CD4-positive, CD25-positive, alpha-beta regulatory T cell (primary cell): ENCODE measurements at regions not wholly inside any gene's neighbourhood (a gene's known extent, or its start where the extent isn't known, plus 50 kb on each side); places are given as distances from the start of the nearest gene placed in this dataset.
"Not testable (repeated sequence)": the region's sequence is repeated elsewhere in the genome, so short reads cannot be mapped to it uniquely, and the experiment has no call there.

Experiments
- ATAC-seq, 2 donors: fragments of 150-1000 bp; cut with Tn5 transposase; one replicate each; pipeline ENCODE4 v1.10.0; 2021; ENCODE audit warnings: low read depth in 2 of 2, moderate number of reproducible peaks in 2 of 2, moderate library complexity in 1 of 2
- DNase-seq, 3 donors: peaks; one replicate each; pipeline versions ENCODE4 v3.0.0 to v3.0.0-alpha.2; 2012 to 2022; ENCODE audit warnings: mixed read lengths in 1 of 3
- H3K27ac ChIP-seq: one replicate; pipeline ENCODE4 v1.7.0; 2013; ENCODE audit warnings: mild to moderate bottlenecking, low read length; ENCODE audit not compliant: insufficient read depth, poor library complexity, severe bottlenecking
- H3K27me3 ChIP-seq: one replicate; pipeline ENCODE4 v1.7.0; 2013; ENCODE audit warnings: low read length; ENCODE audit not compliant: control insufficient read depth, insufficient read depth
- H3K36me3 ChIP-seq: one replicate; pipeline ENCODE4 v1.7.0; 2013; ENCODE audit warnings: mild to moderate bottlenecking, low read length, moderate library complexity; ENCODE audit not compliant: control insufficient read depth, insufficient read depth
- H3K4me1 ChIP-seq: 2 replicates; pipeline ENCODE4 v1.7.0; 2013; ENCODE audit warnings: mild to moderate bottlenecking, low read length; ENCODE audit not compliant: insufficient read depth, control insufficient read depth, poor library complexity, severe bottlenecking
- H3K4me3 ChIP-seq: one replicate; pipeline ENCODE4 v1.7.0; 2013; ENCODE audit warnings: low read depth, mild to moderate bottlenecking, low read length, moderate library complexity
- H3K9me3 ChIP-seq, 2 experiments: 1 replicate in 1 of 2; 2 replicates in 1 of 2; pipeline ENCODE4 v1.7.0; 2013; ENCODE audit warnings: low read length in 2 of 2, mild to moderate bottlenecking in 1 of 2, moderate library complexity in 1 of 2; ENCODE audit not compliant: control insufficient read depth in 2 of 2
- H3K27ac Mint-ChIP-seq, 3 donors: one replicate each; pipeline ENCODE4 v1.8.0; 2020 to 2022; ENCODE audit warnings: mild to moderate bottlenecking in 3 of 3, mixed read lengths in 3 of 3, moderate library complexity in 2 of 3
- H3K27me3 Mint-ChIP-seq: one replicate; pipeline ENCODE4 v1.8.0; 2022; ENCODE audit warnings: mild to moderate bottlenecking, mixed read lengths
- H3K36me3 Mint-ChIP-seq: one replicate; pipeline ENCODE4 v1.8.0; 2020; ENCODE audit warnings: mixed read lengths
- H3K4me1 Mint-ChIP-seq, 4 donors: one replicate each; pipeline ENCODE4 v1.8.0; 2020 to 2022; ENCODE audit warnings: mixed read lengths in 4 of 4, mild to moderate bottlenecking in 1 of 4
- H3K4me3 Mint-ChIP-seq, 4 donors: one replicate each; pipeline ENCODE4 v1.8.0; 2020 to 2022; ENCODE audit warnings: mild to moderate bottlenecking in 4 of 4, mixed read lengths in 4 of 4, moderate library complexity in 3 of 4
- H3K9me3 Mint-ChIP-seq, 7 donors: one replicate each; pipeline ENCODE4 v1.8.0; 2020 to 2022; ENCODE audit warnings: mixed read lengths in 7 of 7, mild to moderate bottlenecking in 3 of 7, moderate library complexity in 2 of 7

GRCh38 chr7:19560111-19560883 lies 148.5 kb downstream of the POLR1F start:
- ATAC-seq: no peak
- H3K4me3 ChIP-seq: no peak overlapping the region
- H3K4me1 Mint-ChIP-seq: no peaks in the 10 kb centered on the region
- H3K27me3 ChIP-seq: no peaks in the 10 kb centered on the region
- H3K36me3 Mint-ChIP-seq: no peaks in the 10 kb centered on the region
- H3K27me3 Mint-ChIP-seq: no peaks in the 10 kb centered on the region
- no peak overlapping the region for H3K27ac Mint-ChIP-seq
- peaks cover 0 to 5% (median 3%) of the 10 kb centered on the region in 7 donors for H3K9me3 Mint-ChIP-seq
- no peaks in the 10 kb centered on the region for H3K36me3 ChIP-seq
- H3K4me1 ChIP-seq: no peaks in the 10 kb centered on the region
- no peak overlapping the region for H3K4me3 Mint-ChIP-seq
- DNase-seq: no peak
- H3K27ac ChIP-seq: no peak overlapping the region
- H3K9me3 ChIP-seq: no peaks in the 10 kb centered on the region

GRCh38 chr7:19558527-19558926 lies 150.3 kb downstream of the POLR1F start:
- Mint-ChIP-seq H3K4me1 (no peaks in the 10 kb centered on the region), H3K4me3 (no peak overlapping the region), H3K27me3 (no peaks in the 10 kb centered on the region), H3K9me3 (peaks cover 0 to 8% (median 4%) of the 10 kb centered on the region in 7 donors), H3K27ac (no peak overlapping the region), H3K36me3 (no peaks in the 10 kb centered on the region)
- DNase-seq (no peak), ATAC-seq (no peak)
- Histone ChIP-seq H3K27me3 (no peaks in the 10 kb centered on the region), H3K27ac (no peak overlapping the region), H3K9me3 (no peaks in the 10 kb centered on the region), H3K4me1 (no peaks in the 10 kb centered on the region), H3K36me3 (no peaks in the 10 kb centered on the region), H3K4me3 (no peak overlapping the region)

- Histone ChIP-seq H3K9me3 (no peaks in the 10 kb centered on the region), H3K36me3 (no peaks in the 10 kb centered on the region), H3K4me1 (no peaks in the 10 kb centered on the region), H3K4me3 (no peak overlapping the region), H3K27ac (no peak overlapping the region), H3K27me3 (no peaks in the 10 kb centered on the region)
- Mint-ChIP-seq H3K4me1 (no peaks in the 10 kb centered on the region), H3K36me3 (no peaks in the 10 kb centered on the region), H3K4me3 (no peak overlapping the region), H3K27me3 (no peaks in the 10 kb centered on the region), H3K27ac (no peak overlapping the region), H3K9me3 (peaks cover 0 to 8% (median 4%) of the 10 kb centered on the region in 7 donors)
- no peak for ATAC-seq
- no peak for DNase-seq
Observed at GRCh38 chr7:19557726-19558465, 150.9 kb downstream of the POLR1F start.

GRCh38 chr7:19554581-19554980 lies 154.3 kb downstream of the POLR1F start:
- Mint-ChIP-seq H3K4me3 (no peak overlapping the region), H3K27ac (no peak overlapping the region), H3K36me3 (no peaks in the 10 kb centered on the region), H3K4me1 (no peaks in the 10 kb centered on the region), H3K27me3 (no peaks in the 10 kb centered on the region), H3K9me3 (peaks cover 0 to 8% (median 5%) of the 10 kb centered on the region in 7 donors)
- Histone ChIP-seq H3K4me3 (no peak overlapping the region), H3K27ac (no peak overlapping the region), H3K4me1 (no peaks in the 10 kb centered on the region), H3K27me3 (no peaks in the 10 kb centered on the region), H3K9me3 (peaks cover 0 to 3% of the 10 kb centered on the region in 2 experiments), H3K36me3 (no peaks in the 10 kb centered on the region)
- DNase-seq (no peak), ATAC-seq (no peak)

GRCh38 chr7:19552576-19552975 lies 156.3 kb downstream of the POLR1F start:
- Histone ChIP-seq H3K36me3 (no peaks in the 10 kb centered on the region), H3K27ac (no peak overlapping the region), H3K9me3 (peaks cover 0 to 3% of the 10 kb centered on the region in 2 experiments), H3K4me3 (no peak overlapping the region), H3K27me3 (no peaks in the 10 kb centered on the region), H3K4me1 (no peaks in the 10 kb centered on the region)
- H3K9me3 Mint-ChIP-seq: peaks cover 0 to 7% (median 6%) of the 10 kb centered on the region in 7 donors
- H3K36me3 Mint-ChIP-seq: no peaks in the 10 kb centered on the region
- no peak overlapping the region for H3K4me3 Mint-ChIP-seq
- no peaks in the 10 kb centered on the region for H3K4me1 Mint-ChIP-seq
- ATAC-seq (no peak), DNase-seq (no peak)
- no peak overlapping the region for H3K27ac Mint-ChIP-seq
- no peaks in the 10 kb centered on the region for H3K27me3 Mint-ChIP-seq

- not testable (repeated sequence) for H3K27me3 ChIP-seq, ATAC-seq, H3K9me3 ChIP-seq, H3K4me1 ChIP-seq, H3K4me3 ChIP-seq, H3K27me3 Mint-ChIP-seq, H3K4me1 Mint-ChIP-seq, H3K27ac Mint-ChIP-seq, H3K27ac ChIP-seq, DNase-seq, H3K4me3 Mint-ChIP-seq, H3K36me3 ChIP-seq, H3K36me3 Mint-ChIP-seq
- peaks cover 1 to 22% (median 8%) of the 10 kb centered on the region in 7 donors for H3K9me3 Mint-ChIP-seq
Observed at GRCh38 chr7:19549246-19549645, 159.6 kb downstream of the POLR1F start.

- Histone ChIP-seq H3K4me1 (no peaks in the 10 kb centered on the region), H3K4me3 (no peak overlapping the region), H3K27ac (no peak overlapping the region), H3K27me3 (no peaks in the 10 kb centered on the region), H3K36me3 (no peaks in the 10 kb centered on the region), H3K9me3 (peaks cover 2 to 6% of the 10 kb centered on the region in 2 experiments)
- Mint-ChIP-seq H3K4me3 (no peak overlapping the region), H3K36me3 (no peaks in the 10 kb centered on the region), H3K27ac (no peak overlapping the region), H3K27me3 (no peaks in the 10 kb centered on the region), H3K4me1 (no peaks in the 10 kb centered on the region), H3K9me3 (peaks cover 0 to 13% (median 5%) of the 10 kb centered on the region in 7 donors)
- ATAC-seq (no peak), DNase-seq (no peak)
Observed at GRCh38 chr7:19537942-19538401, 170.9 kb downstream of the POLR1F start.
